HUES48 (cell line): ENCODE measurements at regions not wholly inside any gene's neighbourhood (a gene's known extent, or its start where the extent isn't known, plus 50 kb on each side); places are given as distances from the start of the nearest gene placed in this dataset.
"Not testable (repeated sequence)": the region's sequence is repeated elsewhere in the genome, so short reads cannot be mapped to it uniquely, and the experiment has no call there.

Source experiments
- H3K27ac ChIP-seq: one replicate; pipeline ENCODE4 v1.7.0; 2013; ENCODE audit warnings: low read depth, low read length, inconsistent platforms
- H3K27me3 ChIP-seq: 2 replicates; pipeline ENCODE4 v1.6.1; 2013; ENCODE audit warnings: mild to moderate bottlenecking, low read length; ENCODE audit not compliant: control insufficient read depth, insufficient read depth
- H3K36me3 ChIP-seq: 2 replicates; pipeline ENCODE4 v1.6.1; 2013; ENCODE audit warnings: low read length; ENCODE audit not compliant: control insufficient read depth, insufficient read depth
- H3K4me1 ChIP-seq: 2 replicates; pipeline ENCODE4 v1.6.1; 2013; ENCODE audit warnings: mild to moderate bottlenecking, low read length; ENCODE audit not compliant: control insufficient read depth, insufficient read depth
- H3K4me3 ChIP-seq: 2 replicates; pipeline ENCODE4 v1.5.1; 2013; ENCODE audit warnings: mild to moderate bottlenecking, low read depth, low read length
- H3K9ac ChIP-seq: 2 replicates; pipeline ENCODE4 v1.6.1; 2013; ENCODE audit warnings: mild to moderate bottlenecking, low read depth, low read length, moderate library complexity
- H3K9me3 ChIP-seq: 2 replicates; pipeline ENCODE4 v1.6.1; 2013; ENCODE audit warnings: low read length; ENCODE audit not compliant: control insufficient read depth, insufficient read depth

GRCh38 chr21:18118566-18118965 lies 126.1 kb upstream of the CHODL start:
- Histone ChIP-seq H3K4me1 (no peaks in the 10 kb centered on the region), H3K27me3 (no peaks in the 10 kb centered on the region), H3K36me3 (no peaks in the 10 kb centered on the region), H3K27ac (no peak overlapping the region), H3K9me3 (no peaks in the 10 kb centered on the region), H3K4me3 (no peak overlapping the region), H3K9ac (no peak overlapping the region)

- H3K27me3 ChIP-seq, result no peaks in the 10 kb centered on the region
- no peak overlapping the region for H3K4me3 ChIP-seq
- no peaks in the 10 kb centered on the region for H3K4me1 ChIP-seq
- no peak overlapping the region for H3K9ac ChIP-seq
- no peaks in the 10 kb centered on the region for H3K9me3 ChIP-seq
- no peak overlapping the region for H3K27ac ChIP-seq
- H3K36me3 ChIP-seq, result no peaks in the 10 kb centered on the region
These were observed 127.5 kb upstream of the CHODL start for GRCh38 chr21:18117176-18117575.

DNA sequence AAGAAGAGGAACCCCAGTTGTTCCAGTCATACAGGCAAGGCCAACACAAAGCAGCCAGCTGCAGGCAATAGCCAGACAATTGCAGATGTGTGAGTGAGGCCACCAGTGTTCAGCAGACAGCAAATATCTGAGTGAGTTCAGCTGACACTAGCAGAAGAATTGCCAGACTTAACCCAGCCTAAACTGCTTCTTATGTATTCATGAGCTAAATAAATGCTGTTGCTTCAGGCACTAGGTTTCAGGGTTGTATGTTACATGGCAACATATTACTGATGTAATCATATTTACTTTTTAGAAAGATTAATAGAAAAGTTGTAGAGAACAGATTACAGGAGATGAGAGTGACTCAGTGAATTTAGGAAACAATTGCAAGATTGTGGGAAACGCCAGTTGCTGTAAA lies 129.8 kb upstream of the CHODL start:
- H3K4me3 ChIP-seq, result no peak overlapping the region
- H3K27me3 ChIP-seq, result no peaks in the 10 kb centered on the region
- H3K4me1 ChIP-seq, result no peaks in the 10 kb centered on the region
- H3K9me3 ChIP-seq, result no peaks in the 10 kb centered on the region
- no peaks in the 10 kb centered on the region for H3K36me3 ChIP-seq
- H3K27ac ChIP-seq, result no peak overlapping the region
- H3K9ac ChIP-seq, result no peak overlapping the region

GRCh38 chr21:18104802-18105201 lies 139.8 kb upstream of the CHODL start:
- no peak overlapping the region for H3K4me3 ChIP-seq
- H3K4me1 ChIP-seq, result no peaks in the 10 kb centered on the region
- H3K27ac ChIP-seq, result no peak overlapping the region
- no peaks in the 10 kb centered on the region for H3K36me3 ChIP-seq
- no peak overlapping the region for H3K9ac ChIP-seq
- H3K27me3 ChIP-seq, result no peaks in the 10 kb centered on the region
- H3K9me3 ChIP-seq, result no peaks in the 10 kb centered on the region; the same call in 1 of the 2 replicates

- H3K9me3 ChIP-seq, result peaks cover 27% of the 10 kb centered on the region
- not testable (repeated sequence) for H3K36me3 ChIP-seq, H3K27ac ChIP-seq, H3K4me1 ChIP-seq, H3K4me3 ChIP-seq, H3K9ac ChIP-seq, H3K27me3 ChIP-seq
These were observed 148.2 kb upstream of the CHODL start for GRCh38 chr21:18096413-18096812.

DNA sequence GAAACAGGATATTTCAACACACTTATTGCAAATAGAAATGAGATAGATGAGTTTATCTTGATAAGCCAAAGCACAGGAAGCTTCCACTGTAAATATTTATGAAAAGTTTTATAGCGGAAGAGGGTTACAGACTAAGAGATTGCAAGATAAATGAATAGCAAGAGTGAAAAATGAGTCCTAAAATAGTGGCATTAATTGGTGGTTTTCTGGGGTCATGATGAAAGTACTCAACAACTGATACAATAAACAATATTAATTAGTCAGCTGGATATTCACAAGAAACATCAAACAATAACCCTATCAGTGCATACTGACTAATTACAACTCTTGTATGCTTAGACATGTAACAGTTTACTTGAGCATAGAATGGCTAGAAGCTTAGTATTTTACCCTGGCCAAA lies 154.8 kb upstream of the CHODL start:
- H3K4me1 ChIP-seq, result no peaks in the 10 kb centered on the region
- no peaks in the 10 kb centered on the region for H3K9me3 ChIP-seq
- no peak overlapping the region for H3K9ac ChIP-seq
- H3K4me3 ChIP-seq, result no peak overlapping the region
- no peaks in the 10 kb centered on the region for H3K27me3 ChIP-seq
- H3K27ac ChIP-seq, result no peak overlapping the region
- no peaks in the 10 kb centered on the region for H3K36me3 ChIP-seq

DNA sequence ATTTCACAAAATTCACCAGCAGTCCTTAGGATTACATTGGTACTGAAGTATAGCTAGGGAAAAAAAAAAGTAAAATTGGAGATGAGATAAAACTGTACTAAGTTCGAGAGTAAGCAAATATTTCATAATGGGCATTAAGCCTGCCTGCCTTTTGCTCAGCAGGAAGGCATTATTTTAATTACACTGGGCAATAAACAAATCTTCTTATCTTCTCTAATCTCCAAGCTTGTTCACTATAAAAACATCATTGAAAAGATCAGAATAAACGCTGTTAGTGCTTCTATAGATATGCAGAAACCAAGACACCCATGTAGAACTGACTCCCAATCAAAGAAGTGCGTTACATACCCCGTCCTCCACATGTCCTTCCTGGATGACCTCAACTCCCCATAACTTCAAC lies 174.2 kb upstream of the CHODL start:
- no peaks in the 10 kb centered on the region for H3K9me3 ChIP-seq
- H3K4me1 ChIP-seq, result no peaks in the 10 kb centered on the region
- no peaks in the 10 kb centered on the region for H3K27me3 ChIP-seq
- no peaks in the 10 kb centered on the region for H3K36me3 ChIP-seq
- no peak overlapping the region for H3K9ac ChIP-seq
- no peak overlapping the region for H3K27ac ChIP-seq
- H3K4me3 ChIP-seq, result no peak overlapping the region

DNA sequence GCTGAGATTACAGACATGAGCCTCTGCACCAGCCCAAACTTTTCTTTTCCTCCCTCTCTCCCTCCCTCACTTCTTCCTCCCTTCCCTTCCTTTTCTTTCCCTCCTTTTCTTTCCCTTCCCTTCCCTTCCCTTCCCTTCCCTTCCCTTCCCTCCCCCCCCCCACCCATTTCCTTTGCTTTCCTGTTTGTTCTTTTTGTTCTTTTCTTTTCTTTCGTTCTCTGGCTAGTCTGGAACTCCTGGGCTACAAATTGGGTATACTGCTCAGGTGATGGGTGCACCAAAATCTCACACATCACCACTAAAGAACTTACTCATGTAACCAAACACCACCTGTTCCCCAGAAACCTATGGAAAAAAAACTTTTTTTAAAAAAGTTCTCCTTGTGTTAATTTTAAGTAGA lies 174.8 kb upstream of the CHODL start:
- Histone ChIP-seq H3K9me3 (no peaks in the 10 kb centered on the region), H3K4me3 (no peak overlapping the region), H3K27me3 (no peaks in the 10 kb centered on the region), H3K36me3 (no peaks in the 10 kb centered on the region), H3K27ac (no peak overlapping the region), H3K4me1 (no peaks in the 10 kb centered on the region), H3K9ac (no peak overlapping the region)

- Histone ChIP-seq H3K27me3 (no peaks in the 10 kb centered on the region), H3K9me3 (no peaks in the 10 kb centered on the region), H3K36me3 (no peaks in the 10 kb centered on the region), H3K4me1 (0 out of 2 replicates have a peak, but pooled peaks cover 3% of the 10 kb centered on the region), H3K4me3 (no peak overlapping the region), H3K9ac (no peak overlapping the region), H3K27ac (no peak overlapping the region)
These were observed 184.2 kb upstream of the CHODL start for GRCh38 chr21:18060402-18060801.

GRCh38 chr21:18058731-18059398 lies 185.8 kb upstream of the CHODL start:
- H3K27ac ChIP-seq, result no peak overlapping the region
- H3K36me3 ChIP-seq, result no peaks in the 10 kb centered on the region
- H3K4me1 ChIP-seq, result 0 out of 2 replicates have a peak, but pooled peaks cover 3% of the 10 kb centered on the region
- H3K27me3 ChIP-seq, result no peaks in the 10 kb centered on the region
- H3K9me3 ChIP-seq, result no peaks in the 10 kb centered on the region
- H3K9ac ChIP-seq, result no peak overlapping the region
- no peak overlapping the region for H3K4me3 ChIP-seq

GRCh38 chr21:18053151-18053550 lies 191.5 kb upstream of the CHODL start:
- Histone ChIP-seq H3K27me3 (no peaks in the 10 kb centered on the region), H3K9ac (no peak overlapping the region)

More at GRCh38 chr21:18053151-18053550, 191.5 kb upstream of the CHODL start:
- Histone ChIP-seq H3K4me1 (peaks cover 8% of the 10 kb centered on the region), H3K36me3 (no peaks in the 10 kb centered on the region), H3K27ac (no peak overlapping the region), H3K4me3 (no peak overlapping the region), H3K9me3 (no peaks in the 10 kb centered on the region)
